Keratinocyte (primary cell): ENCODE measurements at regions not wholly inside any gene's neighbourhood (a gene's known extent, or its start where the extent isn't known, plus 50 kb on each side); places are given as distances from the start of the nearest gene placed in this dataset.

Experiments used
- DNase-seq: peaks from one replicate; pipeline ENCODE4 v3.0.0-alpha.2; 2011; ENCODE audit warnings: low read depth, missing footprints, low spot score
- FAIRE-seq: peaks from 2 replicates; lab custom pipeline; 2011; peaks lifted over from hg19 to GRCh38; lab: Jason Lieb, UNC
- H2AFZ ChIP-seq: 2 replicates; pipeline ENCODE4 v1.6.0; 2012; ENCODE audit warnings: low read length, control low read depth, inconsistent platforms; ENCODE audit not compliant: control insufficient read depth
- H3K27ac ChIP-seq: 2 replicates; pipeline ENCODE4 v1.5.1; 2011; ENCODE audit warnings: low read length; ENCODE audit not compliant: control insufficient read depth, insufficient read depth
- H3K27me3 ChIP-seq: 3 replicates; pipeline ENCODE4 v1.6.0; 2011; ENCODE audit warnings: low read length; ENCODE audit not compliant: control insufficient read depth, insufficient read depth; ENCODE audit errors: extremely low read depth
- H3K36me3 ChIP-seq, 2 experiments: 2 replicates in 1 of 2; 3 replicates in 1 of 2; pipeline ENCODE4 v1.5.1; 2011; ENCODE audit warnings: low read length in 2 of 2, mild to moderate bottlenecking in 1 of 2; ENCODE audit not compliant: control insufficient read depth in 2 of 2, insufficient read depth in 2 of 2; ENCODE audit errors: extremely low read depth in 1 of 2
- H3K4me1 ChIP-seq: 3 replicates; pipeline ENCODE4 v1.5.1; 2011; ENCODE audit warnings: low read length; ENCODE audit not compliant: control insufficient read depth, insufficient read depth; ENCODE audit errors: extremely low read depth
- H3K4me2 ChIP-seq: 3 replicates; pipeline ENCODE4 v1.6.0; 2011; ENCODE audit warnings: low read depth, low read length; ENCODE audit not compliant: control insufficient read depth, insufficient read depth; ENCODE audit errors: extremely low read depth
- H3K4me3 ChIP-seq, 3 experiments: fragments of 200-600 bp in 1 of 3; sonication (generic) in 1 of 3; 2 replicates in 2 of 3; 3 replicates in 1 of 3; pipeline ENCODE4 v1.5.1; 2011 to 2016; ENCODE audit warnings: low read length in 3 of 3, mild to moderate bottlenecking in 3 of 3, control low read depth in 2 of 3, inconsistent platforms in 1 of 3, low read depth in 1 of 3, mixed read lengths in 1 of 3, mixed run types in 1 of 3, moderate library complexity in 1 of 3; ENCODE audit not compliant: control insufficient read depth in 2 of 3, insufficient read depth in 2 of 3; ENCODE audit errors: extremely low read depth in 1 of 3
- H3K79me2 ChIP-seq: 2 replicates; pipeline ENCODE4 v1.6.0; 2012; ENCODE audit warnings: low read length; ENCODE audit not compliant: control insufficient read depth, insufficient read depth
- H3K9ac ChIP-seq: 3 replicates; pipeline ENCODE4 v1.6.0; 2011; ENCODE audit warnings: low read length; ENCODE audit not compliant: control insufficient read depth, insufficient read depth; ENCODE audit errors: extremely low read depth
- H3K9me1 ChIP-seq: 3 replicates; pipeline ENCODE4 v1.6.0; 2011; ENCODE audit warnings: low read length; ENCODE audit not compliant: control insufficient read depth, insufficient read depth; ENCODE audit errors: extremely low read depth
- H3K9me3 ChIP-seq: 2 replicates; pipeline ENCODE4 v1.5.1; 2012; ENCODE audit warnings: low read depth, low read length; ENCODE audit not compliant: control insufficient read depth
- H4K20me1 ChIP-seq: 3 replicates; pipeline ENCODE4 v1.6.0; 2011; ENCODE audit warnings: low read length; ENCODE audit not compliant: control insufficient read depth, insufficient read depth; ENCODE audit errors: extremely low read depth
- EZH2 ChIP-seq: IDR thresholded peaks from one replicate; pipeline ENCODE4 v1.6.1; 2012; ENCODE audit warnings: inconsistent platforms, mild to moderate bottlenecking, low read length, moderate library complexity
- dilution Hi-C: fragments of 300-500 bp; cut with MboI; formaldehyde crosslinking; loops from one replicate; pipeline ENCODE4 v1.7.0; 2020; ENCODE audit warnings: low sequenced_read_pairs; ENCODE audit not compliant: extremely low pct_ligation_motif_present
- TF ChIP-seq, protein P1 (sequence below), 3 experiments: IDR thresholded peaks in 1 of 3; conservative IDR thresholded peaks in 1 of 3; optimal IDR thresholded peaks in 1 of 3; 2 replicates in 2 of 3; 3 replicates in 1 of 3; pipeline versions ENCODE3 to v1.5.1; 2011; ENCODE audit warnings: low read length in 3 of 3, mild to moderate bottlenecking in 3 of 3, moderate library complexity in 2 of 3, control low read depth in 1 of 3, inconsistent platforms in 1 of 3; ENCODE audit not compliant: insufficient read depth in 2 of 3; ENCODE audit errors: extremely low read depth in 1 of 3

GRCh38 chr1:56324504-56324903 is 254.9 kb downstream of the PLPP3 start:
- no peak for DNase-seq
- Histone ChIP-seq H3K4me2 (no peak overlapping the region), H3K4me3 (no peak overlapping the region), H3K9ac (no peak overlapping the region), H4K20me1 (no peaks in the 10 kb centered on the region), H3K4me1 (no peaks in the 10 kb centered on the region), H3K36me3 (no peaks in the 10 kb centered on the region), H3K9me1 (no peaks in the 10 kb centered on the region), H3K27me3 (no peaks in the 10 kb centered on the region), H3K79me2 (no peaks in the 10 kb centered on the region), H3K9me3 (no peaks in the 10 kb centered on the region), H3K27ac (no peak overlapping the region), H2AFZ (no peak overlapping the region)
- TF ChIP-seq EZH2 = no peak
- TF ChIP-seq, protein P1, sequence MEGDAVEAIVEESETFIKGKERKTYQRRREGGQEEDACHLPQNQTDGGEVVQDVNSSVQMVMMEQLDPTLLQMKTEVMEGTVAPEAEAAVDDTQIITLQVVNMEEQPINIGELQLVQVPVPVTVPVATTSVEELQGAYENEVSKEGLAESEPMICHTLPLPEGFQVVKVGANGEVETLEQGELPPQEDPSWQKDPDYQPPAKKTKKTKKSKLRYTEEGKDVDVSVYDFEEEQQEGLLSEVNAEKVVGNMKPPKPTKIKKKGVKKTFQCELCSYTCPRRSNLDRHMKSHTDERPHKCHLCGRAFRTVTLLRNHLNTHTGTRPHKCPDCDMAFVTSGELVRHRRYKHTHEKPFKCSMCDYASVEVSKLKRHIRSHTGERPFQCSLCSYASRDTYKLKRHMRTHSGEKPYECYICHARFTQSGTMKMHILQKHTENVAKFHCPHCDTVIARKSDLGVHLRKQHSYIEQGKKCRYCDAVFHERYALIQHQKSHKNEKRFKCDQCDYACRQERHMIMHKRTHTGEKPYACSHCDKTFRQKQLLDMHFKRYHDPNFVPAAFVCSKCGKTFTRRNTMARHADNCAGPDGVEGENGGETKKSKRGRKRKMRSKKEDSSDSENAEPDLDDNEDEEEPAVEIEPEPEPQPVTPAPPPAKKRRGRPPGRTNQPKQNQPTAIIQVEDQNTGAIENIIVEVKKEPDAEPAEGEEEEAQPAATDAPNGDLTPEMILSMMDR (optimal IDR thresholded peaks at IDR 0.05 in 1 of 3, IDR thresholded peaks at IDR 0.05 in 1 of 3, conservative IDR thresholded peaks at IDR 0.05 in 1 of 3; ENCODE audit: extremely low read depth in 1 of 3, insufficient read depth in 2 of 3, low read length in 3 of 3) = no peak
- dilution Hi-C loops = no loop called here
- FAIRE-seq = no peak

DNA sequence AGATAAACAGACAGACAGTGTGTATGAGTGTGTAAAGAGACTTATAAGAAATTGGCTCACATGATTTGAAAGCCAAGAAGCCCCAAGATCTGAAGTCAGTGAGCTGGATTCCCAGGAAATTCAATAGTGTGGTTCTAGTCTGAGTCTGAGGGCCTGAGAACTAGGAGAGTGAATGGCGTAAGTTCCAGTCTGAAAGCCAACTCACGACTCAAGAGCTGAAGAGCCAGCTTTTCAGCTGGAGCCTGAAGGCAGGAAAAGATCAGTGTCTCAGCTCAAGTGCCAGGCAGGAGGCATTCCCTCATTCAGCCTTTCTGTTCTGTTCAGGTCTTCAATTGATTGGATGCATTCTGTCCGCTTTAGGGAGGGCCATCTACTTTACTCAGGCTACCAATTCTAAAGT is 257.2 kb downstream of the PLPP3 start:
- H2AFZ ChIP-seq = no peak overlapping the region
- no peaks in the 10 kb centered on the region for H3K9me1 ChIP-seq
- no peaks in the 10 kb centered on the region for H3K4me1 ChIP-seq
- H3K27ac ChIP-seq = no peak overlapping the region
- no peaks in the 10 kb centered on the region for H3K9me3 ChIP-seq
- dilution Hi-C loops = no loop called here
- no peaks in the 10 kb centered on the region for H3K36me3 ChIP-seq
- H3K27me3 ChIP-seq = no peaks in the 10 kb centered on the region
- no peak overlapping the region for H3K4me3 ChIP-seq
- H3K4me2 ChIP-seq = no peak overlapping the region
- H3K79me2 ChIP-seq = no peaks in the 10 kb centered on the region
- TF ChIP-seq, protein P1 (optimal IDR thresholded peaks at IDR 0.05 in 1 of 3, IDR thresholded peaks at IDR 0.05 in 1 of 3, conservative IDR thresholded peaks at IDR 0.05 in 1 of 3; ENCODE audit: extremely low read depth in 1 of 3, insufficient read depth in 2 of 3, low read length in 3 of 3) = no peak
- no peak for TF ChIP-seq EZH2
- FAIRE-seq (no peak), DNase-seq (no peak)
- no peaks in the 10 kb centered on the region for H4K20me1 ChIP-seq
- no peak overlapping the region for H3K9ac ChIP-seq
